Stimulated activated effector memory CD8-positive, alpha-beta T cell treated with anti-CD3 and anti-CD28 coated beads, Interleukin-12 subunit alpha, Interleukin-12 subunit beta, amount 100 ng/mL, for 72 hours (primary cell): ENCODE measurements at regions not wholly inside any gene's neighbourhood (a gene's known extent, or its start where the extent isn't known, plus 50 kb on each side); places are given as distances from the start of the nearest gene placed in this dataset.

Source experiments
- ATAC-seq: fragments of 150-1000 bp; cut with Tn5 transposase; 2 replicates; pipeline ENCODE4 v1.10.0; 2021
- DNase-seq, 2 donors: peaks; one replicate each; pipeline ENCODE4 v3.0.0; 2021 to 2022; ENCODE audit warnings: low spot score in 2 of 2
- H3K27ac Mint-ChIP-seq: one replicate; pipeline ENCODE4 v1.8.0; 2022; ENCODE audit warnings: mild to moderate bottlenecking, mixed read lengths
- H3K36me3 Mint-ChIP-seq: one replicate; pipeline ENCODE4 v1.8.0; 2022; ENCODE audit warnings: mild to moderate bottlenecking, mixed read lengths
- H3K4me1 Mint-ChIP-seq: one replicate; pipeline ENCODE4 v1.8.0; 2022; ENCODE audit warnings: mixed read lengths
- H3K4me3 Mint-ChIP-seq: one replicate; pipeline ENCODE4 v1.8.0; 2022; ENCODE audit warnings: mild to moderate bottlenecking, mixed read lengths
- H3K9me3 Mint-ChIP-seq: one replicate; pipeline ENCODE4 v1.8.0; 2022; ENCODE audit warnings: mixed read lengths

- no peaks in the 10 kb centered on the region for H3K4me1 Mint-ChIP-seq
- H3K4me3 Mint-ChIP-seq = no peak overlapping the region
- no peaks in the 10 kb centered on the region for H3K9me3 Mint-ChIP-seq
- no peaks in the 10 kb centered on the region for H3K36me3 Mint-ChIP-seq
- DNase-seq = no peak
- H3K27ac Mint-ChIP-seq = no peak overlapping the region
- ATAC-seq = no peak
These were observed 207.3 kb upstream of the HS3ST1 start for GRCh38 chr4:11636031-11636430.

GRCh38 chr4:11635342-11635741 is 206.6 kb upstream of the HS3ST1 start:
- no peak for ATAC-seq
- Mint-ChIP-seq H3K36me3 (no peaks in the 10 kb centered on the region), H3K9me3 (no peaks in the 10 kb centered on the region), H3K27ac (no peak overlapping the region), H3K4me1 (no peaks in the 10 kb centered on the region), H3K4me3 (no peak overlapping the region)
- no peak for DNase-seq

DNA sequence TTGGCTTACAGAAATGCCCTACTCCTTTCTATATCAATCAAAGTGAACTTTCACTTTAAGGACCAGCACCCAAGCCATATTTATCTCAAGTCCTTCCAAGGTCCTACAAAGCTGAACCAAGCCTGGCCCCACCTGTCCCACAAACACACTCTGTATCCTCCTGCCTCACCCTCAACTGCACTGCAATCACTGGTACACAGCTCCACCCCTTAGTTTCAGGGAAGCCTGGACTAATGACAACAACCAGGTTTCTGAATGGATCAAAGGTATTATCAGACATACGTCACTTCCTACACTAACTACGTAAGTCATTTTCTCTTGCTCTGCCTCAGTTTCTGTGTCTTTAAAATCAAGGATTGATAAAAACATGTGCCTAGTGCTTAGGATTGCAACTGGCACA is 205.6 kb upstream of the HS3ST1 start:
- H3K27ac Mint-ChIP-seq = no peak overlapping the region
- no peak overlapping the region for H3K4me3 Mint-ChIP-seq
- H3K9me3 Mint-ChIP-seq = no peaks in the 10 kb centered on the region

GRCh38 chr4:11633430-11633829 is 204.7 kb upstream of the HS3ST1 start:
- H3K36me3 Mint-ChIP-seq = no peaks in the 10 kb centered on the region
- H3K27ac Mint-ChIP-seq = no peak overlapping the region
- H3K4me3 Mint-ChIP-seq = no peak overlapping the region
- no peaks in the 10 kb centered on the region for H3K4me1 Mint-ChIP-seq
- no peak for DNase-seq
- H3K9me3 Mint-ChIP-seq = no peaks in the 10 kb centered on the region
- no peak for ATAC-seq

More for the DNA sequence above, 205.6 kb upstream of the HS3ST1 start:
- ATAC-seq (no peak), DNase-seq (no peak)
- Mint-ChIP-seq H3K4me1 (no peaks in the 10 kb centered on the region), H3K36me3 (no peaks in the 10 kb centered on the region)

DNA sequence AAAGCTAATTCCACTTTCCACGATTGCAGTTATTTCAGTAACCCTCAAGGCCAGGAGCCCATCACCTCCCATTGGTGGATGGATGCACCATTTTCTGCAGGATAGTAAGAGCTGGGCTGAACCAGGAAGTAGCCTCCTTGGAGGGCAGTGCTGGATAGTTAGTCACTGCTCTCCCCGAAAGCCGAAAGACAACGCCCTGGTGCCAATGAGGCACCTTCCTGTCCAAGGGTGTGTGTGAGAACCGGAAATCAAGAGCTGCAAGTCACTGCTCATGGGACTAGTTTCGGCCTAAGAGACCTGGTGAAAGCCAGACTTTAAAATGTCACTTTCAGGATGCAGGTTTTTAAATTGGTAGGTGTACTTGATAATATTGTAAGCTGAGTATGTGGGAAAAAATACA is 203.8 kb upstream of the HS3ST1 start:
- Mint-ChIP-seq H3K4me1 (no peaks in the 10 kb centered on the region), H3K36me3 (no peaks in the 10 kb centered on the region), H3K4me3 (no peak overlapping the region), H3K27ac (no peak overlapping the region), H3K9me3 (no peaks in the 10 kb centered on the region)
- DNase-seq (no peak), ATAC-seq (no peak)

- no peaks in the 10 kb centered on the region for H3K36me3 Mint-ChIP-seq
- no peak overlapping the region for H3K27ac Mint-ChIP-seq
- ATAC-seq = no peak
- no peaks in the 10 kb centered on the region for H3K4me1 Mint-ChIP-seq
- no peaks in the 10 kb centered on the region for H3K9me3 Mint-ChIP-seq
- DNase-seq = no peak
- H3K4me3 Mint-ChIP-seq = no peak overlapping the region
These were observed 203.3 kb upstream of the HS3ST1 start for GRCh38 chr4:11632025-11632424.

DNA sequence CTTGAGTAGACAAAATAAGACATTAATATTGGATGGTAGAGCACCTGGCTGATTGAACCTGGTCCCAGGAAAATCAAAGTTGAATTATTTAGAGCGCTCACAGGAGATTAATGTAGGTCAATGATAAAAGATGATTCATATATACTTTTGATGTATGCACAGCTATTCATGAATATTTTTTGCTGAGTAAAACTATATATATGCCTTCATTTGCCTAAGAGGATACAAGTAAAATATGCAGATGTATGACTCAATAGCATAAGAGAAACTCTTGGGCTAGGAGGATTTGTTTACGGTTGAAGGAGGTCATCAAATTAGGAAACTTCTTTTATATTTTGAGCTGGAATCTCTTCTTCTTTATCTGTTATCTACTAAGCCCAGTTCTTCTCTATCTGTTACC is 202.7 kb upstream of the HS3ST1 start:
- no peak for ATAC-seq
- H3K27ac Mint-ChIP-seq = no peak overlapping the region
- H3K4me1 Mint-ChIP-seq = no peaks in the 10 kb centered on the region
- H3K9me3 Mint-ChIP-seq = no peaks in the 10 kb centered on the region
- H3K4me3 Mint-ChIP-seq = no peak overlapping the region
- no peak for DNase-seq
- no peaks in the 10 kb centered on the region for H3K36me3 Mint-ChIP-seq

GRCh38 chr4:11628093-11628725 is 199.5 kb upstream of the HS3ST1 start:
- Mint-ChIP-seq H3K36me3 (no peaks in the 10 kb centered on the region), H3K4me3 (no peak overlapping the region), H3K4me1 (no peaks in the 10 kb centered on the region), H3K9me3 (no peaks in the 10 kb centered on the region), H3K27ac (no peak overlapping the region)
- DNase-seq (no peak), ATAC-seq (no peak)

GRCh38 chr4:11626066-11626465 is 197.4 kb upstream of the HS3ST1 start:
- no peak overlapping the region for H3K4me3 Mint-ChIP-seq
- no peaks in the 10 kb centered on the region for H3K9me3 Mint-ChIP-seq
- no peak for DNase-seq
- no peaks in the 10 kb centered on the region for H3K36me3 Mint-ChIP-seq
- ATAC-seq = no peak
- H3K4me1 Mint-ChIP-seq = no peaks in the 10 kb centered on the region
- no peak overlapping the region for H3K27ac Mint-ChIP-seq

DNA sequence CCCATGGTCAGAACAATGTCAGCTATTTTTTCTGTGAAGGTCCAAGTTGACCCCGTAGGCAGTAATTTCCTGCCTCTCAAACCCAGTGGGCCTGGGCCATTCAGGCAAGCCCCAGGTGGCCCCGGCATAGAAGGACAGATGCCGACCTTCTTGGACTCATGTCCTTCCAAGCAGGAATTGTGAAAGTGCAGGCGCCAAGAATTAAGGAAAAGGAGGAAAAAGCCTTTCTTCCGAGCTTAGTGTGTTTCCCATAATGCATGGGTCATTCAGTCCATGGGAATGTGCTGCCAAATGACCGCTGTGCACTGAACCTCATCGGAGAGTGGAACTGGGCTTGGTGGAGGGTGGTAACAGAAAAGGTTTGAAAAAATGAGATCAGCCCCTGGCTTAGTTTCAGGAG is 196.5 kb upstream of the HS3ST1 start:
- Mint-ChIP-seq H3K9me3 (no peaks in the 10 kb centered on the region), H3K27ac (no peak overlapping the region), H3K4me1 (no peaks in the 10 kb centered on the region), H3K36me3 (no peaks in the 10 kb centered on the region), H3K4me3 (no peak overlapping the region)
- DNase-seq (no peak), ATAC-seq (no peak)

DNA sequence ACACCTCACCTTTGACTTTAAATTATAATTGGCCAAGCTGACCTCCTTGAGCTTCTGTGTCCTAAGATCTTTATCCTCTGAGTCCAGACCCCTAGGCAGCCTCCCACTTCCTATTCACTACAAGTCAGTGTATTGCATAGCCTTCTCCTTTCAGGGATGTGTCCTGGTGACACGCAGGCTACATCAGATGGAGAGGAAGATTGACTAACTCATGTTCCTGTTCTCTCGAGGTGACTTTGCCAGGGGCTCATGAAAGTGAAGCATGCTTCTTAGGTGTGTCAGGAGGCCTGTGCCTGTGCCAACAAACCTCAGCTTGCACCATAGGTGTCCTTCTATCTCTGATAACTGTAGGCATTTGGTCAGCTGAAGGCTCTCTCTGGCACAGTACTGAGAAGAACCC is 195.7 kb upstream of the HS3ST1 start:
- no peaks in the 10 kb centered on the region for H3K36me3 Mint-ChIP-seq
- no peak overlapping the region for H3K4me3 Mint-ChIP-seq
- H3K4me1 Mint-ChIP-seq = no peaks in the 10 kb centered on the region
- H3K27ac Mint-ChIP-seq = no peak overlapping the region
- no peaks in the 10 kb centered on the region for H3K9me3 Mint-ChIP-seq
- ATAC-seq (no peak), DNase-seq (no peak)

- H3K4me3 Mint-ChIP-seq = no peak overlapping the region
- no peaks in the 10 kb centered on the region for H3K9me3 Mint-ChIP-seq
- no peak for ATAC-seq
- no peaks in the 10 kb centered on the region for H3K36me3 Mint-ChIP-seq
- no peaks in the 10 kb centered on the region for H3K4me1 Mint-ChIP-seq
- no peak for DNase-seq
- H3K27ac Mint-ChIP-seq = no peak overlapping the region
These were observed 195.0 kb upstream of the HS3ST1 start for GRCh38 chr4:11623726-11624037.

- ATAC-seq (no peak), DNase-seq (no peak)
- Mint-ChIP-seq H3K4me3 (no peak overlapping the region), H3K9me3 (no peaks in the 10 kb centered on the region), H3K36me3 (no peaks in the 10 kb centered on the region), H3K4me1 (no peaks in the 10 kb centered on the region), H3K27ac (no peak overlapping the region)
These were observed 194.4 kb upstream of the HS3ST1 start for GRCh38 chr4:11622961-11623725.

GRCh38 chr4:11620861-11621260 is 192.2 kb upstream of the HS3ST1 start:
- ATAC-seq (no peak), DNase-seq (no peak)
- no peaks in the 10 kb centered on the region for H3K36me3 Mint-ChIP-seq
- no peak overlapping the region for H3K4me3 Mint-ChIP-seq
- H3K27ac Mint-ChIP-seq = no peak overlapping the region
- no peaks in the 10 kb centered on the region for H3K9me3 Mint-ChIP-seq
- no peaks in the 10 kb centered on the region for H3K4me1 Mint-ChIP-seq

DNA sequence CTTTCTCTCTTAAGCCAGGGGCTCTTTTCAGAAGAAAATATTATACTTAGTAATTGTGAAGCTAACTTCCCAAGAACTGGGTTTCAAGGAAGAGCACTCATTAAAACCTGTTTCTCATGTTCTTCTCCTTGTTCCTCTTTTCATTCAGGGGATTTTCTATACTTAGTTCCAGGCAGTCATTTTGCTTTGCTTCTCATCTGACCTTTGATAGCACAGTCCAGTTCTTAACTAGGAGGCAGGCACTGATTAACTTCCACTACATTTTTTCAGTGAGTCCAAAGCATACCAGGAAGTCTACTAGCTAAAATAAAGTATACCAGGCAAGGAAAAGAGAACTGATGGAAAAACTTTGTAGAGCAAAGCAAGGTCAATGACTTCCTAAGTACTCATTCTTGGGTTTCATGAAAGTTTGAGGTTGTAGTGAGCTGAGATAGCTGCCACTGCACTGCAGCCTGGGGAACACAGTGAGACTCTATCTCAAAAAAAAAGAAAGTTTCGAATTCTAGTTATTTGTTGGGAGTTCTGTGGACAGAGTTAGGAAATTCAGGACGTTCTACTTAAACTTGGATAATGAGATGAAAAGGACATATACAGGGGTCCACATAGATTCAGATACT is 190.1 kb upstream of the HS3ST1 start:
- ATAC-seq (no peak), DNase-seq (no peak)
- Mint-ChIP-seq H3K4me3 (no peak overlapping the region), H3K4me1 (no peaks in the 10 kb centered on the region), H3K9me3 (no peaks in the 10 kb centered on the region), H3K27ac (no peak overlapping the region), H3K36me3 (no peaks in the 10 kb centered on the region)

DNA sequence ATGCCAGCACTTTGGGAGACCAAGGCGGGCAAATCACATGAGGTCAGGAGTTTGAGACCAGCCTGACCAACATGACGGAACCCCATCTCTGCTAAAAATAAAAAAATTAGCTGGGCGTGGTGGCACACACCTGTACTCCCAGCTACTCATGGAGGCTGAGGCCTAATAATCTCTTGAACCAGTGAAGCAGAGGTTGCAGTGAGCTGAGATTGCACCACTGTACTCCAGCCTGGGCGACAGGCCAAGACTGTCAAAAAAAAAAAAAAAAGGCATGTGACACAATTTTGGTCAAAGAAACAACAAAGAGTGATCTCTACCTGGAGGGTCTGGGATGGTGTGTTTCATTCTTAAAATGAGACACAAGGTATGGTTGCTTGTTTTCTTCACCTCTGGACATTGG is 188.2 kb upstream of the HS3ST1 start:
- Mint-ChIP-seq H3K36me3 (no peaks in the 10 kb centered on the region), H3K27ac (no peak overlapping the region), H3K9me3 (no peaks in the 10 kb centered on the region), H3K4me1 (no peaks in the 10 kb centered on the region), H3K4me3 (no peak overlapping the region)
- ATAC-seq = no peak
- no peak for DNase-seq
